Stimulated activated CD4-positive, alpha-beta T cell treated with anti-CD3 and anti-CD28 coated beads, TNF-alpha, amount 100 ng/mL, for 24 hours (primary cell): ENCODE measurements at regions not wholly inside any gene's neighbourhood (a gene's known extent, or its start where the extent isn't known, plus 50 kb on each side); places are given as distances from the start of the nearest gene placed in this dataset.

Experiments
- DNase-seq, 3 experiments: peaks; one replicate each; pipeline ENCODE4 v3.0.0-alpha.2; 2020; ENCODE audit warnings: low read depth in 3 of 3

- no peak for DNase-seq
Measured at GRCh38 chr15:100783760-100784492, 95.7 kb upstream of the ALDH1A3 start.

GRCh38 chr15:100784493-100785180 is 95.0 kb upstream of the ALDH1A3 start:
- no peak for DNase-seq

- no peak for DNase-seq
Measured at GRCh38 chr15:100785181-100786138, 94.2 kb upstream of the ALDH1A3 start.

- no peak for DNase-seq
Measured at GRCh38 chr15:100786139-100786531, 93.5 kb upstream of the ALDH1A3 start.

- DNase-seq, result no peak
Measured at GRCh38 chr15:100786901-100787566, 92.6 kb upstream of the ALDH1A3 start.

GRCh38 chr15:100787567-100788417 is 91.8 kb upstream of the ALDH1A3 start:
- DNase-seq, result no peak

GRCh38 chr15:100788418-100789105 is 91.1 kb upstream of the ALDH1A3 start:
- DNase-seq, result no peak

GRCh38 chr15:100790786-100791265 is 88.8 kb upstream of the ALDH1A3 start:
- no peak for DNase-seq

- no peak for DNase-seq
Measured at GRCh38 chr15:100794008-100794407, 85.6 kb upstream of the ALDH1A3 start.

GRCh38 chr15:100801256-100801900 is 78.3 kb upstream of the ALDH1A3 start:
- DNase-seq, result no peak

GRCh38 chr15:100802421-100803170 is 77.0 kb upstream of the ALDH1A3 start:
- DNase-seq, result no peak

- no peak for DNase-seq
Measured at GRCh38 chr15:100803171-100803440, 76.5 kb upstream of the ALDH1A3 start.

- DNase-seq, result no peak
Measured at GRCh38 chr15:100806157-100806556, 73.5 kb upstream of the ALDH1A3 start.

GRCh38 chr15:100807028-100807427 is 72.6 kb upstream of the ALDH1A3 start:
- DNase-seq, result no peak

- no peak for DNase-seq
Measured at GRCh38 chr15:100808691-100809090, 70.9 kb upstream of the ALDH1A3 start.

GRCh38 chr15:100809151-100809550 is 70.5 kb upstream of the ALDH1A3 start:
- no peak for DNase-seq

GRCh38 chr15:100809587-100809986 is 70.0 kb upstream of the ALDH1A3 start:
- DNase-seq, result no peak

GRCh38 chr15:100810229-100810628 is 69.4 kb upstream of the ALDH1A3 start:
- no peak for DNase-seq

GRCh38 chr15:100810831-100811230 is 68.8 kb upstream of the ALDH1A3 start:
- DNase-seq, result no peak
